Activated gamma-delta T cell treated with anti-CD3 and anti-CD28 coated beads, Interleukin-2, amount 50 U/mL, for 16 hours (primary cell): ENCODE measurements at regions not wholly inside any gene's neighbourhood (a gene's known extent, or its start where the extent isn't known, plus 50 kb on each side); places are given as distances from the start of the nearest gene placed in this dataset.
"Not testable (repeated sequence)": the region's sequence is repeated elsewhere in the genome, so short reads cannot be mapped to it uniquely, and the experiment has no call there.

Experiments used
- DNase-seq: peaks from one replicate; pipeline ENCODE4 v3.0.0-alpha.2; 2020; ENCODE audit warnings: low read depth

- DNase-seq: no peak
These were observed 343.8 kb upstream of the FRG2C start for GRCh38 chr3:75320369-75320768.

GRCh38 chr3:75321060-75321459 is 343.1 kb upstream of the FRG2C start:
- DNase-seq: no peak

- DNase-seq: not testable (repeated sequence)
These were observed 340.2 kb upstream of the FRG2C start for GRCh38 chr3:75323936-75324335.

GRCh38 chr3:75325716-75326115 is 338.4 kb upstream of the FRG2C start:
- DNase-seq: no peak

GRCh38 chr3:75327453-75327852 is 336.7 kb upstream of the FRG2C start:
- no peak for DNase-seq

GRCh38 chr3:75329476-75330097 is 334.5 kb upstream of the FRG2C start:
- DNase-seq: no peak

GRCh38 chr3:75330446-75330845 is 333.7 kb upstream of the FRG2C start:
- not testable (repeated sequence) for DNase-seq

GRCh38 chr3:75332090-75332489 is 332.0 kb upstream of the FRG2C start:
- not testable (repeated sequence) for DNase-seq

- DNase-seq: no peak
These were observed 331.3 kb upstream of the FRG2C start for GRCh38 chr3:75332794-75333193.

GRCh38 chr3:75334299-75334698 is 329.8 kb upstream of the FRG2C start:
- no peak for DNase-seq

- DNase-seq: no peak
These were observed 326.8 kb upstream of the FRG2C start for GRCh38 chr3:75337226-75337900.

GRCh38 chr3:75338342-75338741 is 325.8 kb upstream of the FRG2C start:
- no peak for DNase-seq

- no peak for DNase-seq
These were observed 322.6 kb upstream of the FRG2C start for GRCh38 chr3:75341324-75342067.

- no peak for DNase-seq
These were observed 321.7 kb upstream of the FRG2C start for GRCh38 chr3:75342425-75342824.

GRCh38 chr3:75350536-75350935 is 313.6 kb upstream of the FRG2C start:
- not testable (repeated sequence) for DNase-seq

GRCh38 chr3:75362086-75362784 is 301.9 kb upstream of the FRG2C start:
- DNase-seq: not testable (repeated sequence)

GRCh38 chr3:75372964-75373363 is 291.2 kb upstream of the FRG2C start:
- DNase-seq: not testable (repeated sequence)

GRCh38 chr3:75379840-75380239 is 284.3 kb upstream of the FRG2C start:
- not testable (repeated sequence) for DNase-seq

GRCh38 chr3:75380276-75380771 is 283.8 kb upstream of the FRG2C start:
- DNase-seq: no peak

GRCh38 chr3:75384016-75384415 is 280.1 kb upstream of the FRG2C start:
- not testable (repeated sequence) for DNase-seq

- not testable (repeated sequence) for DNase-seq
These were observed 275.5 kb upstream of the FRG2C start for GRCh38 chr3:75388486-75389124.

GRCh38 chr3:75393288-75393694 is 270.8 kb upstream of the FRG2C start:
- DNase-seq: not testable (repeated sequence)
